GM18519 (cell line): ENCODE measurements at regions not wholly inside any gene's neighbourhood (a gene's known extent, or its start where the extent isn't known, plus 50 kb on each side); places are given as distances from the start of the nearest gene placed in this dataset.

ENCODE experiments used
- ATAC-seq: cut with Tn5 transposase; IDR thresholded peaks from one replicate; pipeline ENCODE4 v1.9.1; 2021; ENCODE audit warnings: mild to moderate bottlenecking, moderate library complexity; ENCODE audit not compliant: unreplicated experiment, low FRiP score

DNA sequence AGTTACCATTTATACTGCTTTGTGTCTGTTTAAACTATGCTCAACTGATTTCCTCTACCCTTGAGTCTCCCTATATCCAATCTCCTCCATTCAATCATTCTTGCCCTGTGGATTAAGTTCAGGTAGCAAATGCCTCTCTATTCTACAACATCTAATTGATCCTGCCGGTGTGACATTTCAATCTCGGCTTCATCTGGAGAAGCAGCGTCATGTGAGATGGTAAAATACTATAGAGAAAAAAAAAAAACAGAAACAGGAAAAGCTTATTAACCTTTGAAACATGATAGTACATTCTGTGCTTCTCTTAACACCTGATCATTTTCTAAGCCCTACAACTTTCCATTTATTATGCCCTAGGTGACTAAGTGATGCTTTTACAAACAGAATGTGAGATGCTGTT lies 89.4 kb downstream of the KCTD12 start:
- ATAC-seq, result no peak

DNA sequence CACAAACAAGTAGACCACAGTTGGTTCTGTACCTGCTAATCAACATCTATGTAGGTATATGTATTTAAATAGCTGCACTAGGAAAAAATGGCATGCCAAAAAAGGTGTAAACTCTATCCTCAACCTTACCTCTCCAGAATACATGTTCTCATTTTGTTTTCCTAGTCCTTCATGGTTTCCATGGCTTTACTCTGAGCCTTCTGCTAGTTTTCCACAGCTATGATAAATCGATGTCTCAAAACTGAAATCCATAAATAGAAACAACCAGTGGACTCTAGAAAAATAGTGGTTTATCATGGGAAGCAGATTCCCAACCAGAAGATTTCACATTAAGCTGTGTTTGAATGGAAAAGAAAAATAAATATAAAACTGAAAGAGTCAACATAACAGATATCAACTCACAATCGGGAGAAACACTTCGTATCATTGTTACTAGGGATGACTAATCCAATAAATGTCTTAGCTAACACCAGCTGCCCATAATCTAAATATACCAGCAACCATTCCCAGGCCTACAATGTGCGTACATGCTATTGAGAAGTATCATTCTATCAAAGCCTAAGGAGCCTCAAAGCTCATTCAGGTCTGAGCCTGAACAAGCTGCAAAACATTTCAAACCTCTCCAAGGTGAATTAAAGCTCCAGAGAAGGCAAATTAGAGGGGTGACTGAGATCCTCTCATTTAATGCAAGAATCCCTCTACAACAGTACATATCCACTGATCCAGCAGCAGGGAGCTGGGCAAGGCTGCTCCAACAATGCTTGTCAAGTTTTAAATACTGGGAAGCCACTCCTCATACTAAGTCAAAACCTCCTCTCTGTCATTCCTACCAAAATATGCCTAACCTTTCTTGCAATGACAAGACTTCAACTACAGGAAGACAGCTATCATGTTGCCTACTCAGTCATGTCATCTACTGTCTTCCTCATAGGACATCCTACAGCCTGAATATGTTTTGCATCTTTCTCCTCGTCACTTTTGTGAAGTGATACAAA lies 90.2 kb downstream of the KCTD12 start:
- no peak for ATAC-seq

DNA sequence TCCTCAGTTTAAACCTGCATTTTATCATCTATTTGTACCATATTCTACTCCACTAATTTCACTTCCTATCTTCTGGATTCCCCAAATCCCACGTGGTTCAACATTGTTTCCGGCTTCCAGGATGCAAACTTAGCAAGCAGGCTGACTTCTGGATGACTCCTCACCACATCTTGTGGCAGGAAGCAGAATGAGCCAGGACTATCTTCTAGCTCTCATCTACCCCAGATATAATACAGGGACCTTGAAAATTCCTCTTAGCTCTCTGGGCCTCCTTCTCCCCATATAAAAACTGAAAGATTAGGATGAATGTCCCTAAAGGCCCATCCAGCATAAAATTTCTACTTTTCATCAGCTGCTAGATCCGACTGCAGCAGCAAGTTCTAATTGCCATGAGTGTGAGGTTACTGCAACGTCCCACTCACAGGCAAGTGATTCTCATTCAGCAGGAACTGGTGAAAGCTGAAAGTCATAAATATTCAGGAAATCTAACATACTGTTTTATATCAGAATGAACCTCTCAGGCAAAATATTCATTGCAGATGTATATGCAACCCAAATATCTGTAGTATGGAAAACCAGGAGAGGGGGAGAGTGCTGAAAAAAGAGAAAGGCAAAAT lies 93.4 kb downstream of the KCTD12 start:
- ATAC-seq, result no peak

DNA sequence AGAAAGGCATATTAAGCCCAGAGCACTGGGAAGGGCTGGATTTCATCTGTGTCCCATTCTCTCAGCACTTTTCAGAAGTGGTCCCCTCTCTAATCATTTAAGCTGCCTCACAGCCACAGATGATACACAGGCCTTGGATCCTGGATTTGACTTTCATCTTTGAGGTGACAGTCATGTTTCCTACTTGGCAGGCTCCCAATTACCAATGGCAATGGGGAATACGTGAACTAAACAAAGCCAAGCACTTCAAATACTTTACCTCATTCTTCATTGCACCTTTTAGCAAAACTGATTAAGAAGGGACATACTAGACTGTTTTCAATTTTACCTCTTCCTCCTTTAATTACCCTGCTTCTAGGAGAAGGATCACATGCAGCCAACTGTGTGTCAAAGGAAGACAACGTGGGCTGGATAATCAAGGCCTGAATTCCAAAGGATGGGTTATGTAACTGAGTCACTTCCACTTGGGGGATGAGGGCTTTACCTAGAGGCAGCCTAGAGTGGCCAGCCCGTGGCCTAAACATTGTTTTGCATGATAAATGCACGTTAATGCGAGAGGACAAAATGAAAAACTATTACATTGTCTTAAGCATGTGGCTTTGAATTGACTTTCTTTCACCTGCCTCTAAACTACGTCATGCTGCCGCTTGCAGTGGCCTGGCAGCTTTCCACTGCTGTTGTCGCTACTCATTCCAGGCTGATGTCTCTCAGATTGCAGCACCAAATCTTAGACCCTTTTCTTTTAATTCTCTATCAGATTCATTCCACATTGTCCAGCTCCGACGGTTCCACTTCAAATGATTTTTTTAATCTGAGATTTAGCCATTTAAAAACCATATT lies 95.0 kb downstream of the KCTD12 start:
- ATAC-seq, result no peak

DNA sequence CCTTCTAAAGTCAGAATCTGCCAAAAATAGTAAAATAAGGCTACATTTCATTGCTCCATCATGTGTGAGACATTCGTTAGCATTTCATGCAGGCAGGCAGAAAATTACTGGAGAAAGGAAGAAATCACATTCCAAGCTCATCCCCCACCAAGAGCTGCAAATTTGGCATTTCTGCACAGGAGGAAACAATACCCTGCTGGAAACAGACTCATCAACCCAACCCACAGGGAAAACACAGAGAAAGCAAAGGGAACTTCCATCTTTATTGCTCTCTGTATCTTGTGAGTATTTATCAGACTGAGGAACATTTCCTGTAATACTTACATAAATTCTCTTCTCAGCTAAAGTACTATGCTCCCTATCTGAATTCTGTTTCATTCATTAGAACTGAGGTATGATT lies 95.7 kb downstream of the KCTD12 start:
- ATAC-seq, result no peak

DNA sequence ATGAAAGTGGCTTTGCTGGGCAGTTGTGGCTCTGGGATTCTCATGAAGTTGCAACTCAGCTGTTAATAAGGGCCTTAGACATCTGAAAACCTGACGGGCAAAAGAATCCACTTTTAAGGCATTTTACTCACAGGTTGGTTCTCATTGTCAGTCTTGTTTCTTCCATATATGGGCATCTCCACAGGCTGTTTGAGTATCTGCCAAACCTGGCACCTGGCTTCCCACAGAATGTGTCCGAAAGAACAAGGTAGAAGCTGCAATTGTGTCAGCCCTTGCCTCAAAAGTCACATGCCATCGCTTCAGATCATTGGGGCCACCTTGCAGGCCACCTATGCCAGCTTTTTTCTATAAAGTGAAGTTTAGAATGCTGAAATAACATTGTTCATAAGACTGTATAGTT lies 102.4 kb downstream of the KCTD12 start:
- no peak for ATAC-seq

DNA sequence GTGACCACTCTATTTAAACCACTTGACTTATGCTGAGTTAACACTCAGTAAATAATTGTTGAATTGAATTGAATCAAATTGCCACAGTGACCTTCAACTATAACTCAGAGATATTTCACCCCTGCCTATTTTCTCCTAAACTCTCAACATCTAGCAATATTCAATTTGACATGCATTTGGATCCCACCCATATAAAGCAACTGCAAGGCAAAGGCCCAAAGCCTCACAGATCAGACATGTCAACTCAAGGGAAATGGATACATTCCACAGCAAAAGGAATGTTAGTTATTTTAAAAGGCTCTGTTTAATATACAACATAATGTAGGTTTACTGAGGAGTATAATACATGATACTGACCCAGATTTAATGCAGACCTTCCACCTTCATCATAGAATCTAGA lies 107.4 kb downstream of the KCTD12 start:
- ATAC-seq, result no peak

DNA sequence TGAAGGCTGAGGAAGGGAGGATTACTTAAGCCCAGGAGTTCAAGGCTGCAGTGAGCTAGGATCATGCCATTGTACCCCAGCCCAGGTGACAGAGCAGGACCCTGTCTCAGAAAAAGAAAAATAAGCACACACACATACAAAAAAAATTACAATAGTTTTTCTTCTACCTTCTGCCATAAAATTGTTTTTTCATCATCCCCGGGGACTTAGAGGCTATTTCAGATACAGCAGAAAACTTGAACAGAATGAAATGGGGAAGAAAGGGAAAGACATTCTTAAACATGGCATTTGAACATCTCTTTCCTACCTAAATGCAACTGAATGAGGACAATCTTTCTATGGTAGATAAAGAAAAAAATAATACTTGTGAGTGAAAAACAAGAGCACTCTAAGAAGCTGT lies 109.1 kb downstream of the KCTD12 start:
- no peak for ATAC-seq

DNA sequence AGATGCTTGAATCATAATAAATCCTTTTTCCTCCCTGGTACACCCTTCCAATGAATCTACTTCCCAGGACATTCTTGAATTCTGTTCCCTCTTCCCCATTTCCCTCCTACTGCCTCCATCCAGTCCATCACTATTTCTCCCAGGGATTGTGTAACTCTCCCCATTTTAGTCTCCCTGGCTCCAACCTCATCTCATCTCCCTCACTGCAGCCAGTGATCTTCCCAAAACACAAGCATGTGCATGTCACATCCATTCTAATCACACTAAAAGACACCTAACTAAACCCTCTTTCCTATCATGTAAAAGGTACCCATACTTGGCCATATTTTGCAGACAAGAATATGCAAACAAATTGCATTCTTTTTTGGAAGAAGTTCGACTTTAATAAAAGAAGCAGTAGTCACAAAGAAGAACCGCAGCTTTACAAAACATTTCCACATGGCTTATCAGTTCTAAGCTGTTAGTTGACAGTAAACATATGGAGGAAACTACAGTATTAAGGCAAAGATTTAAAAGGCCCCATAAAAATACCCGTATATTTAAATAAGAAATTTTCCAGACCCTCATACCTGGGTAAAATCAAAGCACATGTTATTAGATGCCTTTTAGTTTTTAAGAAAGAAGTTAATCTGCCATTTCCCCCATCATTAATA lies 111.0 kb downstream of the KCTD12 start:
- no peak for ATAC-seq

DNA sequence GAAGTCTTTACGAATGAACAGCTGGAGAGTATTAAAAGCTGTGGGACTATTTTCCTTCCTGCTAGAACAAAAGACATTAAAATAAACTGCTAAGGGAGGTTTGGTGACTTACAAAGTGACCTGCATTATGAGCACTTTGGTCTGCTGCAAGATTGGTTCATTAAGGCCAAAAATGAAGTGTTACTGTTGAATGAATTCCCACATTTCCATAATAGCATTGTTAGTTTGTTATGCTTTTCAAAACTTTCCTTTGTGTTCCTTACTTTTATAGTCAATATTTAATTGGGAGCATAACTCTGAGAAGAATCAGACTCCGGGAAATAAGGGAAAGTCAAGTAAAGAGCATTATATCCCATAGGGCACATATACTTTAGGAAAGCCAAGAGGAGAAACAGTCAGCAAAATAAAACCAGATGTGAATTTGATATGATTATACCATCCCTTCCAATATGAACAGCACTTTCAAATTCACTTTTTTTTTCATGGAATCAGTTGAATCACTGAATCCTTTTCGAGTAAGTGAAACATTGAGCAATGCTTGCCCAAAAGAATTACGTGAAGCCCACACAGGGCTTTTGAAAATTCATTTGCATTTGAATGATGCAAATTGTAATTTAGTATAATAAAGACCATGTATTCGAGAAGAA lies 112.6 kb downstream of the KCTD12 start:
- ATAC-seq, result no peak

DNA sequence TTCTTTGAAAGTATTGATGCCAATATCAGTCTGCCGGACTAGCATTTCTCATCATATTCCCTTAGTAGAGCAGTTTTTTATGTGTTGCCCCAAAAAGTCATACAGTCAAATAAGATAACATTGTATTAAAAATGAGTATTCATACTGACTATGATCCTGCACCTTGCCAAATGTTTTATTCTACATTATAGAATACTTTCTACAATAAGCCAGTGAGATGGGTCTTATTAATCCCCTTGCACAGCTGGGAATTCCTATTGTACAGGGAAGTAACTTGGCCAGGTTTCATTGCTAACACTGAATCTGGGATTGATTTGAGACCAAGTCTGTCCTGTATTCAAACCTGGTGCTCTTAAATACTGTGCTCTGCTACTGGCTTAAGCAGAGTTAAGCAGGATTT lies 114.0 kb downstream of the KCTD12 start:
- no peak for ATAC-seq

DNA sequence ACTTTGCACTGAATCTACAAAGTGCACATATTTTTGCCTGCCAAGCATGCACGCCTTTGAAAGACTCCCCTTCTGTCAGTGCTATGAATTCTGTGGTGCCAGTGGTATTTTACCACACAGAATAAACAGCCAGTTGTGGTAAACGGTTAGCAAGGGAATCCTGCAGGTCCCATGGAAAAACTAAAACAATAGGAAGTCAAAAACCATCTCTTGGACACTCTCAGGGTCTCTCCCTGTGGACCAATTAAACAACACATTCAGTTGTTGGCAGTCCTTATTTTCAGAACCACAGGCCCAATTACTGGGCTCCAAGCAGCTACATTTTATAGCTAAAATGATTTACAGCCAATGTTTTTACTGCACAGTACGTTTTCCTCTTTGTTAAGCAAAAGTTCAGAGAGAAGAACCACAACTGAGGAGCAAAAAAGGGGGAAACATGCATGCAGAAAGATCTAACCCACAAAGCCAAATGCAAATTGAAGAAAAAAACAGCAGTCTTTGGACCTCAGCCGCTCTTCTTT lies 116.9 kb downstream of the KCTD12 start:
- no peak for ATAC-seq

DNA sequence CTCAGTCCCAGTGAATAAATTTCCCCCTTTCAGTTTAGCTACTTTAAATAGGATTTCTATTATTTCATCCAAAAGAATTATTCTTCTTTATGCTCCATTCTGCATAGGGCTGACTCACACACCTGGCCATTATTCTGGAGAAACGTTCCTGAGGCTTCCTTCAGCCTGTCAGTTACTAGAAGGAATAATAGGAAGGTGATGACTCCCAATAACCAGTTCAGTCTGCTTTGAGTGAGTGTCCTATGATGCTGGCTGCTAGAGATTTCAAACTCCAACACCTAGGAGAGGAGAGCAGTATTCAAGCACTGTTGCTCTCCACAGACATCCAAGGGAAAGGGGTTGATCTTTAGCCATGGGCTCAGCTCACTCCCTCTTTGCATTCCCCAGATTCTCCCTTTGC lies 117.8 kb downstream of the KCTD12 start:
- ATAC-seq, result no peak

DNA sequence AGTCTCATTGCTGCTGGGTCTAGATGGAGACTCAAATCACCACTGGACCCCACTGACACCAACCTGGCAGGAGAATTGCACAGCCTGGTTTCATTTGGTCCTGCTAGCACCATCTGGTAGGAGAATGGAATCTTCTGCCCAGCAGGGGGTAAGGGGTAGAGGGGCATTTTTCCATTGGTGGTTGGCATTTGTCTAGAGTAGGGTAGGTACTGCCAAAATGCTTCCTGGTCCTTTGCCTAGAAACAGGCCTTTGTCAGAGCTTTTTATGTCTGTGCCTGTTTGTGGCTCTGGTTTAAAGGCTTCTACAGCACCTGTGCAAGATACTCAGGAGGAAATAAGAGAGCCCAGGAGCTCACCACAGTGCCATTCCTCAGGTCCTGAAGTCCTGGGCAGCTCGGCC lies 121.3 kb downstream of the KCTD12 start:
- ATAC-seq, result no peak

DNA sequence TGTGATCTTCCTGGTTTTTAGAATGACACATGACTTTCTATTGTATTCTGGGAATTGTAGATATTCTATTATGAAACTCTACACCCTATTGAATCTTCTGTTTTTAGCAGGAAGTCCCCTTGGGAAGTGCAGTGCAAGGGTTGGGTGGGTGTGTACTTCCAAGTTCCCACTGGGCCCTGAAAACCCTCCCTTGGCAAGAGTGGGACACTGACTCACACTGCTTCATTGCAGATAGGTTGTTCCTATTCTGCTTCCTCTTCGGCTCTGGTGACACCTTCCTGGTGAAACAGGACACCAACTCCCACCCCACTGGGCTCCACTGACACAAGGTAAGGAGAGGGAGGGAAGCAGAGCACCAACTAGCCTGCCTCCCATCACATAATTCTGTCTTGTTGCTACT lies 121.8 kb downstream of the KCTD12 start:
- no peak for ATAC-seq

DNA sequence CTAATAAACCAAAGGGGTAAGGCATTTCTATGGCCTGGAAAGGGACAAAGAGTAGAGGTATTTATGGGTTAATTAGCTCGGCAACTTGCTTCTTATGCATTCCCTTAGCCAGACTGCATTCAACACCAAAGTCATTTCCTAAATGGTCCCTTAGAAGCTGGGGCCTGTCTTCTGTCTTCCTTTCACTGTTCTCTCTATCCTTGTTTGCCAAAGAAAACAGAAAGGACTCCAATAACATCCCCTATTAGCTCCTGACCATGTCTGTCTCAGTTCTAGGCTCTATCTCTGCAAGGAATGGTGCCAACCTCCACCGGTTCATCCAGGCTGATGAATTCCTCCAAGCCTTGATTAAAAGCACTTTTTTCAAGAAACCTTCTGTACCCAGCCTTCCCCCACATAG lies 123.5 kb downstream of the KCTD12 start:
- no peak for ATAC-seq

DNA sequence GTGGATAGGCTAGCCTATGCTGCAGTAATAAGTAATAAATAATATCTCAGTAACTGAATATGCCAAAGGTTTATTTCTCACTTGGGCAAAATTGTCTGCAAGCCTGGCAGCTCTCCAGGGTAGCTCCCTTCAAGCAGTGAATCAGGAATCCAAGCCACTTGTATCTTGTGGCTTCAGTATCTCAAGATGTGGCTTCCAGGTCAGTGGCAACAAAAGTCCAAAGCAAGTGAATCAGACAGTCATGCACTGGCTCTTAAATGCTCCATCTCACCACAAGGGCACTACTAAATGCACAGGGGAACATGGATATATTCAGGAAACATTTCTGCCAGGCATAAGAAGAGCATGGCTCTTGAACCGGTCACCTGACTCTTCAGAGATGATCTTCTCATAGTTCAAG lies 126.3 kb downstream of the KCTD12 start:
- no peak for ATAC-seq

DNA sequence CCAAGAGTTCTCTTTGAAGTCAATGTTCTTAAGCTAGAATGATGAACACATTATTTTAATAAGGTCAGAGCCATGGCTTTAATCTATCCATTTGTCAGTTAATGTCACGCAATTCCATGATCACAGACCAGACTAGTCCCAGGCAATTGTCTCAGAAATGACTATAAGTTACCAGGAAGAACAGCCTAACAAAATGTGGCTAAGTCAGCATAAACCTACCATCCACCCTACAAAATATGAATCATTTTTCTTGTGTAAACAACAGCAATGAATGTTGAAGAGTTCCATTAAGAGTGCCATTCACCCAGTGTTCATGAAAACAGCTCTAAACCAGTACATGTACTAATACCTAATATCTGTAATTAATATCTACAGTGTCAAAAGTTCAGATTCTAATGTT lies 127.5 kb downstream of the KCTD12 start:
- ATAC-seq, result no peak

DNA sequence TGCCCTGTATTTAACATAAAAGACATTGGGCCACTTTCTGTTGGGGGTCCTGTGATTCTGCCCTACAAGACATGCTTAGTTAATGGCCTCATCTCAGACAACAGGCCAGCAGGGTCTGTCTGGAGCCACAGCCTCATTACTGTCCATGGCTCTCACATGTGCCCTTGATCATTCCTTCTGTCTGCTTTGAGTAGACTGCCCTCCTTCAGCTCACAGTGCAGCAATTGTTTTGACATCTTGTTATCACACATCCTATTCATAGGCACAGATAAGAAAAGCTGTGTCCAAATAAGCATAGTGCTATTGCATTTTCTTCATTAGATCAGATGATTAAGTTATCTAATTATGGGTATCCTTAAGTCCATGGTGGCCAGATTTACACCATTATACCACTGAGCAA lies 127.9 kb downstream of the KCTD12 start:
- no peak for ATAC-seq

DNA sequence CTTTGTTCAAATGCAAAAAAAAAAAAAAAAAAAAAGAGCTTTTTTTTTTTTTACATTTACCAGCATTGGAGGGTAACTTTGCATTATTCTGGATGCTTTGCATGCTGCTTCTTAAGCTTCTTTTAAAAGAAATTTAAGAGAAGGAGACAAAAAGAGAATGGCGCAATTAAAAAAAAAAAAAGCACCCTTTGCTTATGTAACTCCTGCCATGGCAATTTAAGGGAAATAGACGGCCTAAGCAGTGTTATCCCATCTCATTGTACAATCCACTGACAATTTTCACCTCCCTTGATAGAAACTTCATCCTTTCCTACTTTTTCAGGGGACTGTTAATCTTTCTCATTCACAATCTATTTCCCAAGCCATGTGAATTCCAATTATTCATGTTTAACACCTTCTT lies 129.8 kb downstream of the KCTD12 start:
- ATAC-seq, result no peak
